Suprapubic skin (tissue), 4 donors: ENCODE measurements at regions not wholly inside any gene's neighbourhood (a gene's known extent, or its start where the extent isn't known, plus 50 kb on each side); places are given as distances from the start of the nearest gene placed in this dataset.

ENCODE experiments used
- DNase-seq, 2 donors: peaks; one replicate each; pipeline ENCODE4 v3.0.0-alpha.2; 2019; ENCODE audit warnings: low spot score in 2 of 2
- H3K27ac ChIP-seq: fragments of 200-600 bp; sonication (generic); one replicate; pipeline ENCODE4 v1.5.1; 2019
- H3K27me3 ChIP-seq: fragments of 200-600 bp; sonication (generic); one replicate; pipeline ENCODE4 v1.5.1; 2019
- H3K36me3 ChIP-seq: fragments of 200-600 bp; sonication (generic); one replicate; pipeline ENCODE4 v1.5.1; 2019
- H3K4me1 ChIP-seq: fragments of 200-600 bp; sonication (generic); one replicate; pipeline ENCODE4 v1.5.1; 2019
- H3K4me3 ChIP-seq: fragments of 200-600 bp; sonication (generic); one replicate; pipeline ENCODE4 v1.5.1; 2019; ENCODE audit warnings: mild to moderate bottlenecking
- H3K9me3 ChIP-seq: fragments of 200-600 bp; sonication (generic); one replicate; pipeline ENCODE4 v1.5.1; 2019
- CTCF ChIP-seq, 2 donors: fragments of 200-600 bp in 1 of 2; fragments of 450-650 bp in 1 of 2; sonication (generic) in 1 of 2; IDR thresholded peaks; one replicate each; pipeline ENCODE4 v1.5.1; 2016 to 2019; ENCODE audit warnings: antibody characterized with exemption in 2 of 2, mild to moderate bottlenecking in 1 of 2, moderate library complexity in 1 of 2
- EP300 ChIP-seq: sonication (generic); formaldehyde crosslinking; IDR thresholded peaks from one replicate; pipeline ENCODE4 v1.6.1; 2017; ENCODE audit warnings: antibody characterized with exemption
- POLR2A ChIP-seq, 2 donors: fragments of 450-650 bp; IDR thresholded peaks; one replicate each; pipeline ENCODE4 v1.6.1; 2017; ENCODE audit warnings: antibody characterized with exemption in 2 of 2, mild to moderate bottlenecking in 2 of 2, moderate library complexity in 2 of 2
- POLR2AphosphoS5 ChIP-seq, 3 donors: sonication (generic); formaldehyde crosslinking; IDR thresholded peaks; one replicate each; pipeline ENCODE4 v1.6.1; 2017; ENCODE audit warnings: antibody characterized with exemption in 3 of 3
- WGBS: methylation state at CpG from one replicate; pipeline ENCODE4 v1.1.5; 2018; 5-methylcytosine and 5-hydroxymethylcytosine counted together

GRCh38 chr7:121447911-121448300 is 51.8 kb upstream of the FAM3C start:
- Histone ChIP-seq H3K27ac (peak overlapping the region; percentile 42), H3K9me3 (no peaks in the 10 kb centered on the region), H3K4me1 (peaks cover 21% of the 10 kb centered on the region), H3K4me3 (no peak overlapping the region), H3K36me3 (no peaks in the 10 kb centered on the region), H3K27me3 (no peaks in the 10 kb centered on the region)
- 50% methylated on average over 4 of the region's 4 CpGs for WGBS
- no peak for DNase-seq
- no peak for TF ChIP-seq POLR2AphosphoS5 (IDR thresholded peaks at IDR 0.05)
- TF ChIP-seq CTCF (IDR thresholded peaks at IDR 0.05): no peak
- no peak for TF ChIP-seq EP300
- no peak for TF ChIP-seq POLR2A (IDR thresholded peaks at IDR 0.05)

- Histone ChIP-seq H3K36me3 (no peaks in the 10 kb centered on the region), H3K27me3 (no peaks in the 10 kb centered on the region), H3K4me3 (no peak overlapping the region), H3K27ac (peak overlapping the region; percentile 42), H3K9me3 (no peaks in the 10 kb centered on the region), H3K4me1 (peaks cover 25% of the 10 kb centered on the region)
- DNase-seq: peak in 1 of 2 donors; percentile 73
- no peak for TF ChIP-seq EP300
- WGBS: 23% methylated on average over 2 of the region's 2 CpGs
Observed at GRCh38 chr7:121447243-121447910, 51.3 kb upstream of the FAM3C start.

- 55% methylated on average over 5 of the region's 5 CpGs for WGBS
- H3K27ac ChIP-seq: peak overlapping the region; percentile 7
Observed at GRCh38 chr7:121446526-121446925, 50.4 kb upstream of the FAM3C start.

More at GRCh38 chr7:121446526-121446925, 50.4 kb upstream of the FAM3C start:
- H3K4me1 ChIP-seq: peaks cover 25% of the 10 kb centered on the region
- DNase-seq: no peak
- TF ChIP-seq EP300: no peak
- TF ChIP-seq CTCF (IDR thresholded peaks at IDR 0.05): no peak
- TF ChIP-seq POLR2AphosphoS5 (IDR thresholded peaks at IDR 0.05): no peak
- TF ChIP-seq POLR2A (IDR thresholded peaks at IDR 0.05): no peak
- no peak overlapping the region for H3K4me3 ChIP-seq
- H3K27me3 ChIP-seq: no peaks in the 10 kb centered on the region
- H3K9me3 ChIP-seq: no peaks in the 10 kb centered on the region
- H3K36me3 ChIP-seq: no peaks in the 10 kb centered on the region
